Fibroblast of skin of right biceps (primary cell): ENCODE measurements at regions not wholly inside any gene's neighbourhood (a gene's known extent, or its start where the extent isn't known, plus 50 kb on each side); places are given as distances from the start of the nearest gene placed in this dataset.
"Not testable (repeated sequence)": the region's sequence is repeated elsewhere in the genome, so short reads cannot be mapped to it uniquely, and the experiment has no call there.

Experiments
- DNase-seq: peaks from one replicate; pipeline ENCODE4 v3.0.0-alpha.2; 2013

- not testable (repeated sequence) for DNase-seq
Measured at GRCh38 chr20:30297878-30298595, 959.4 kb upstream of the DEFB115 start.

GRCh38 chr20:30300220-30300642 lies 957.2 kb upstream of the DEFB115 start:
- not testable (repeated sequence) for DNase-seq

GRCh38 chr20:30302786-30303185 lies 954.7 kb upstream of the DEFB115 start:
- not testable (repeated sequence) for DNase-seq

GRCh38 chr20:30309938-30310337 lies 947.5 kb upstream of the DEFB115 start:
- DNase-seq = not testable (repeated sequence)

- DNase-seq = not testable (repeated sequence)
Measured at GRCh38 chr20:30310385-30310784, 947.1 kb upstream of the DEFB115 start.

- not testable (repeated sequence) for DNase-seq
Measured at GRCh38 chr20:30312220-30312619, 945.2 kb upstream of the DEFB115 start.

GRCh38 chr20:30313660-30314059 lies 943.8 kb upstream of the DEFB115 start:
- not testable (repeated sequence) for DNase-seq

- DNase-seq = not testable (repeated sequence)
Measured at GRCh38 chr20:30316063-30316462, 941.4 kb upstream of the DEFB115 start.

GRCh38 chr20:30316532-30317299 lies 940.7 kb upstream of the DEFB115 start:
- DNase-seq = not testable (repeated sequence)

- DNase-seq = not testable (repeated sequence)
Measured at GRCh38 chr20:30333744-30334143, 923.7 kb upstream of the DEFB115 start.

- DNase-seq = not testable (repeated sequence)
Measured at GRCh38 chr20:30337556-30337955, 919.9 kb upstream of the DEFB115 start.

GRCh38 chr20:30348932-30349331 lies 908.5 kb upstream of the DEFB115 start:
- not testable (repeated sequence) for DNase-seq

- DNase-seq = not testable (repeated sequence)
Measured at GRCh38 chr20:30356854-30357467, 900.5 kb upstream of the DEFB115 start.

GRCh38 chr20:30361756-30362155 lies 895.7 kb upstream of the DEFB115 start:
- DNase-seq = not testable (repeated sequence)

GRCh38 chr20:30376430-30376766 lies 881.1 kb upstream of the DEFB115 start:
- not testable (repeated sequence) for DNase-seq

GRCh38 chr20:30376767-30377658 lies 880.5 kb upstream of the DEFB115 start:
- peak; percentile 83 for DNase-seq

GRCh38 chr20:30378317-30378716 lies 879.1 kb upstream of the DEFB115 start:
- not testable (repeated sequence) for DNase-seq

- not testable (repeated sequence) for DNase-seq
Measured at GRCh38 chr20:30378721-30379120, 878.7 kb upstream of the DEFB115 start.

GRCh38 chr20:30384841-30385240 lies 872.6 kb upstream of the DEFB115 start:
- not testable (repeated sequence) for DNase-seq

- DNase-seq = not testable (repeated sequence)
Measured at GRCh38 chr20:30386099-30386498, 871.4 kb upstream of the DEFB115 start.

- DNase-seq = not testable (repeated sequence)
Measured at GRCh38 chr20:30387823-30388222, 869.6 kb upstream of the DEFB115 start.

- DNase-seq = not testable (repeated sequence)
Measured at GRCh38 chr20:30393523-30393922, 863.9 kb upstream of the DEFB115 start.
